HepG2 (cell line): ENCODE measurements at regions not wholly inside any gene's neighbourhood (a gene's known extent, or its start where the extent isn't known, plus 50 kb on each side); places are given as distances from the start of the nearest gene placed in this dataset.

Source experiments
- ATAC-seq: fragments of 200-7000 bp; cut with Tn5 transposase; 3 replicates; pipeline ENCODE4 v1.9.1; 2020; ENCODE audit warnings: mild to moderate bottlenecking, moderate library complexity
- BruUV-seq: library from RNA; stranded (reverse); fragments of 400-500 nt; replicated peaks from 2 replicates; lab custom pipeline; 2021; lab: Mats Ljungman, UMichigan
- CTCF ChIA-PET: fragments of 300-600 bp; formaldehyde crosslinking; extraction: SDS; loops from one replicate; lab custom pipeline; 2021; ENCODE audit warnings: low total read pairs, inconsistent platforms, low intra/inter-chr PET ratio; lab: Yijun Ruan, JAX
- POLR2A ChIA-PET: fragments of 350-600 bp; sonication (Branson Sonifier 250); formaldehyde crosslinking; loops from one replicate; lab custom pipeline; 2020; ENCODE audit warnings: antibody characterized with exemption, inconsistent platforms; lab: Yijun Ruan, JAX
- DNase-seq: peaks from one replicate; pipeline ENCODE4 v3.0.0-alpha.2; 2015; ENCODE audit warnings: low spot score
- FAIRE-seq: peaks from 3 replicates; lab custom pipeline; 2011; peaks lifted over from hg19 to GRCh38; lab: Jason Lieb, UNC
- H2AFZ ChIP-seq: one replicate; pipeline ENCODE4 v1.6.1; 2011; ENCODE audit warnings: low read length, inconsistent platforms
- H3K27ac ChIP-seq: fragments of 300-600 bp; 3 replicates; pipeline ENCODE4 v1.8.0; 2011; ENCODE audit warnings: mixed run types, mild to moderate bottlenecking, mixed read lengths, low read length, inconsistent platforms; ENCODE audit not compliant: insufficient read depth; ENCODE audit errors: extremely low read length
- H3K27me3 ChIP-seq, 2 experiments: fragments of 200-600 bp in 1 of 2; 2 replicates in 1 of 2; 3 replicates in 1 of 2; pipeline versions ENCODE4 v1.6.0 to v1.8.0; 2011; ENCODE audit warnings: low read length in 2 of 2, mild to moderate bottlenecking in 2 of 2, moderate library complexity in 2 of 2, inconsistent platforms in 1 of 2; ENCODE audit not compliant: insufficient read depth in 2 of 2, control insufficient read depth in 1 of 2
- H3K36me3 ChIP-seq, 2 experiments: fragments of 200-600 bp in 1 of 2; replicated peaks in 1 of 2; 2 replicates in 1 of 2; 3 replicates in 1 of 2; pipeline versions ENCODE4 v1.5.1 to v1.8.0; 2011; ENCODE audit warnings: low read length in 2 of 2, inconsistent platforms in 1 of 2; ENCODE audit not compliant: insufficient read depth in 2 of 2, control insufficient read depth in 1 of 2
- H3K4me1 ChIP-seq: 2 replicates; pipeline ENCODE4 v1.5.1; 2012; ENCODE audit warnings: low read length, inconsistent platforms; ENCODE audit not compliant: insufficient read depth
- H3K4me2 ChIP-seq: 2 replicates; pipeline ENCODE4 v1.6.0; 2011; ENCODE audit warnings: low read depth, low read length, inconsistent platforms
- H3K4me3 ChIP-seq, 3 experiments: fragments of 200-600 bp in 1 of 3; sonication (generic), shearing (Covaris generic) in 1 of 3; replicated peaks in 1 of 3; 2 replicates each; pipeline ENCODE4 v1.5.1; 2011 to 2016; ENCODE audit warnings: low read length in 3 of 3, inconsistent platforms in 2 of 3, low read depth in 2 of 3, mild to moderate bottlenecking in 2 of 3, control low read depth in 1 of 3, mixed read lengths in 1 of 3; ENCODE audit not compliant: insufficient read depth in 1 of 3
- H3K79me2 ChIP-seq: one replicate; pipeline ENCODE4 v1.6.1; 2011; ENCODE audit warnings: low read length, inconsistent platforms; ENCODE audit not compliant: insufficient read depth
- H3K9ac ChIP-seq: 2 replicates; pipeline ENCODE4 v1.6.0; 2011; ENCODE audit warnings: mild to moderate bottlenecking, low read depth, low read length, inconsistent platforms; ENCODE audit not compliant: insufficient read depth
- H3K9me3 ChIP-seq: 2 replicates; pipeline ENCODE4 v1.5.1; 2012; ENCODE audit warnings: mild to moderate bottlenecking, low read length
- H4K20me1 ChIP-seq: 2 replicates; pipeline ENCODE4 v1.6.0; 2011; ENCODE audit warnings: inconsistent platforms, mild to moderate bottlenecking, low read length, moderate library complexity; ENCODE audit not compliant: insufficient read depth
- BRD4 ChIP-seq: sonication (generic); formaldehyde crosslinking; IDR thresholded peaks from 2 replicates; pipeline ENCODE4 v1.4.0; 2020; ENCODE audit warnings: missing genetic modification reagents
- CHCHD3 ChIP-seq: sonication (generic); formaldehyde crosslinking; IDR thresholded peaks from 2 replicates; pipeline ENCODE4 v1.8.0; 2022; ENCODE audit warnings: mild to moderate bottlenecking, missing genetic modification reagents, moderate library complexity
- FOXM1 ChIP-seq: sonication (generic); formaldehyde crosslinking; IDR thresholded peaks from 2 replicates; pipeline ENCODE4 v1.5.0; 2020; ENCODE audit warnings: missing genetic modification reagents
- IRX3 ChIP-seq: sonication (generic); formaldehyde crosslinking; IDR thresholded peaks from 2 replicates; pipeline ENCODE4 v1.8.1; 2023; ENCODE audit warnings: mild to moderate bottlenecking, low read depth, missing genetic modification reagents, borderline replicate concordance
- MTF1 ChIP-seq: sonication (generic); formaldehyde crosslinking; IDR thresholded peaks from 2 replicates; pipeline ENCODE4 v1.5.0; 2020; ENCODE audit warnings: missing genetic modification reagents
- NPAS2 ChIP-seq: sonication (generic); formaldehyde crosslinking; IDR thresholded peaks from 2 replicates; pipeline ENCODE4 v1.8.0; 2022; ENCODE audit warnings: mild to moderate bottlenecking, missing genetic modification reagents, borderline replicate concordance
- NR2F6 ChIP-seq, 2 experiments: IDR thresholded peaks; 2 replicates each; pipeline ENCODE4 v1.6.1; 2016; ENCODE audit warnings: antibody characterized with exemption in 1 of 2, mild to moderate bottlenecking in 1 of 2
- RFX3 ChIP-seq: IDR thresholded peaks from 2 replicates; pipeline ENCODE4 v1.6.1; 2016; ENCODE audit warnings: missing biosample characterization, missing genetic modification reagents
- RORA ChIP-seq: sonication (generic); formaldehyde crosslinking; IDR thresholded peaks from 2 replicates; pipeline ENCODE4 v1.5.0; 2020; ENCODE audit warnings: mild to moderate bottlenecking, missing genetic modification reagents, moderate library complexity
- ZBTB10 ChIP-seq: sonication (generic); formaldehyde crosslinking; IDR thresholded peaks from 2 replicates; pipeline ENCODE4 v1.4.0; 2020; ENCODE audit warnings: missing genetic modification reagents, borderline replicate concordance
- ZNF558 ChIP-seq: sonication (generic); formaldehyde crosslinking; IDR thresholded peaks from 2 replicates; pipeline ENCODE4 v1.9.0; 2022; ENCODE audit warnings: mild to moderate bottlenecking, missing genetic modification reagents, borderline replicate concordance
- WGBS: methylation state at CpG from one replicate; pipeline ENCODE4 v1.1.6; 2017; ENCODE audit warnings: low lambda C conversion rate; 5-methylcytosine and 5-hydroxymethylcytosine counted together
- in situ Hi-C: cut with HindIII; loops from 2 replicates; pipeline ENCODE4 v1.10.0; 2017; ENCODE audit warnings: low pct_unique_long_range_greater_than_20kb; ENCODE audit not compliant: extremely low pct_ligation_motif_present
- intact Hi-C: fragments of 100-400 bp; cut with micrococcal nuclease; formaldehyde crosslinking; loops from one replicate; pipeline ENCODE4 v1.10.0; 2022; ENCODE audit not compliant: unreplicated experiment

- Histone ChIP-seq H3K4me3 (no peak overlapping the region), H3K27ac (no peak overlapping the region), H3K27me3 (peaks cover 4 to 13% of the 10 kb centered on the region in 2 experiments; a peak in 2 of 5 replicates), H2AFZ (no peak overlapping the region), H3K36me3 (no peaks in the 10 kb centered on the region), H3K9me3 (no peaks in the 10 kb centered on the region), H3K79me2 (no peaks in the 10 kb centered on the region), H3K4me2 (no peak overlapping the region), H3K9ac (no peak overlapping the region), H3K4me1 (peaks cover 24% of the 10 kb centered on the region), H4K20me1 (no peaks in the 10 kb centered on the region)
- ATAC-seq (no peak), FAIRE-seq (no peak), DNase-seq (no peak)
- TF ChIP-seq RFX3 (CRISPR knock-in tag) (no peak), IRX3 (CRISPR knock-in tag) (no peak), NPAS2 (no peak), MTF1 (CRISPR knock-in tag) (no peak), ZNF558 (CRISPR knock-in tag) (no peak), RORA (CRISPR knock-in tag) (no peak), BRD4 (no peak), NR2F6 (IDR thresholded peaks at IDR 0.05) (no peak), NR2F6 (CRISPR knock-in tag; IDR thresholded peaks at IDR 0.05) (no peak), CHCHD3 (CRISPR knock-in tag) (no peak), FOXM1 (CRISPR knock-in tag) (no peak), ZBTB10 (no peak)
- intact Hi-C loops, result loop anchor here (10.0 kb wide), 1 partner anchor 923 kb away; the partner anchor contains the start of gene C3orf22
- CTCF ChIA-PET, result no interaction called here
- 44% methylated on average over 4 of the region's 8 CpGs for WGBS
- BruUV-seq, result no TSS peak
- POLR2A ChIA-PET, result no interaction called here
- in situ Hi-C loops, result no loop called here
Observed at GRCh38 chr3:127477396-127477795, 113.1 kb downstream of the TPRA1 start.
